B cell (primary cell): ENCODE measurements at regions not wholly inside any gene's neighbourhood (a gene's known extent, or its start where the extent isn't known, plus 50 kb on each side); places are given as distances from the start of the nearest gene placed in this dataset.

Experiments used
- EZH2 ChIP-seq: IDR thresholded peaks from 2 replicates; pipeline ENCODE4 v1.6.1; 2012; ENCODE audit warnings: borderline replicate concordance, low read depth, mild to moderate bottlenecking, moderate library complexity, low read length; ENCODE audit not compliant: insufficient read depth, poor library complexity, severe bottlenecking
- TF ChIP-seq, protein P1 (sequence below): fragments of 200-600 bp; IDR thresholded peaks from one replicate; pipeline ENCODE4 v1.8.0; 2022; ENCODE audit warnings: antibody characterized with exemption, mild to moderate bottlenecking

DNA sequence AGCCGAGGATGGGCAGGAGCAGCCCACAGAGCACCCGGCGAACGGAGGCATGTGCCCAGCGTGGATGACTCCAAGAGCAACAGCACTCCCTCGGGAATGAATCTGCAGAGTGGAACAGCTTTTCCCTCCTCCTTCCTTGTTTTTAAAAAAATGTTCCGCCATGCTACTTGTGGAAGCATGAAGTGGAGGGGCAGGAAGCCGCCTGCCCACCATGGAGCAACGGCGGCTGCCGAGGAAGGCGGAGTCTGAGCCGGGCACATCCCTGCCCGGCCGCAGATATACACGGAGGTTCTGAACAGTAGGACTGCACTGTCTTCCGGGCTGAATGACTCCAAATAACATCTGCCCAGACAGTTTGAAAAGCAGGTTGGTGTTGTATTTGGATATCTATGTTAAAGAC lies 65.2 kb downstream of the SOX1 start:
- TF ChIP-seq EZH2, result no peak
- TF ChIP-seq, protein P1, sequence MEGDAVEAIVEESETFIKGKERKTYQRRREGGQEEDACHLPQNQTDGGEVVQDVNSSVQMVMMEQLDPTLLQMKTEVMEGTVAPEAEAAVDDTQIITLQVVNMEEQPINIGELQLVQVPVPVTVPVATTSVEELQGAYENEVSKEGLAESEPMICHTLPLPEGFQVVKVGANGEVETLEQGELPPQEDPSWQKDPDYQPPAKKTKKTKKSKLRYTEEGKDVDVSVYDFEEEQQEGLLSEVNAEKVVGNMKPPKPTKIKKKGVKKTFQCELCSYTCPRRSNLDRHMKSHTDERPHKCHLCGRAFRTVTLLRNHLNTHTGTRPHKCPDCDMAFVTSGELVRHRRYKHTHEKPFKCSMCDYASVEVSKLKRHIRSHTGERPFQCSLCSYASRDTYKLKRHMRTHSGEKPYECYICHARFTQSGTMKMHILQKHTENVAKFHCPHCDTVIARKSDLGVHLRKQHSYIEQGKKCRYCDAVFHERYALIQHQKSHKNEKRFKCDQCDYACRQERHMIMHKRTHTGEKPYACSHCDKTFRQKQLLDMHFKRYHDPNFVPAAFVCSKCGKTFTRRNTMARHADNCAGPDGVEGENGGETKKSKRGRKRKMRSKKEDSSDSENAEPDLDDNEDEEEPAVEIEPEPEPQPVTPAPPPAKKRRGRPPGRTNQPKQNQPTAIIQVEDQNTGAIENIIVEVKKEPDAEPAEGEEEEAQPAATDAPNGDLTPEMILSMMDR, result no peak
